ENCODE measurements at regions not wholly inside any gene's neighbourhood (a gene's known extent, or its start where the extent isn't known, plus 50 kb on each side); places are given as distances from the start of the nearest gene placed in this dataset.

DNA sequence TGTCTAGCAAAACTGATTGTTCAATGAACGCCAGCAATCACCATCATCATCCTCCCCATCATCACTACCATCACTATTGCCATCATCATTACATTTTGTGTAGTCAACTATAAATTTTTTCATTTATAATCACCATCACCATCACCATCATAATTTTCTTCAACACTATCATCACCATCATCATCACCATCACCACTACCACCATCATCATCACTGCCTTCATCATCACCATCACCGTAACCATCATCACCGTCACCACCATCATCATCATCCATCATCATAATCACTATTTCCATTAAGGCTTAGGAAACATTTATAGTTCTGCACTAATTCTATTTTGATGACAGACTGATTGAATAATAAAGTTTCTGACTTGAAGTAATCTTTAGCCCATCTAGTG is 434.8 kb upstream of the TMEM132C start:
- no peak for TF ChIP-seq CTCF (IDR thresholded peaks at IDR 0.05 in 4 of 5, conservative IDR thresholded peaks at IDR 0.05 in 1 of 5)
- TF ChIP-seq POLR2A (IDR thresholded peaks at IDR 0.05) = no peak

Data from gastrocnemius medialis (tissue), 4 donors.